GM18858 (cell line): ENCODE measurements at regions not wholly inside any gene's neighbourhood (a gene's known extent, or its start where the extent isn't known, plus 50 kb on each side); places are given as distances from the start of the nearest gene placed in this dataset.

Experiments used
- ATAC-seq: cut with Tn5 transposase; IDR thresholded peaks from one replicate; pipeline ENCODE4 v1.9.1; 2021; ENCODE audit not compliant: unreplicated experiment

DNA sequence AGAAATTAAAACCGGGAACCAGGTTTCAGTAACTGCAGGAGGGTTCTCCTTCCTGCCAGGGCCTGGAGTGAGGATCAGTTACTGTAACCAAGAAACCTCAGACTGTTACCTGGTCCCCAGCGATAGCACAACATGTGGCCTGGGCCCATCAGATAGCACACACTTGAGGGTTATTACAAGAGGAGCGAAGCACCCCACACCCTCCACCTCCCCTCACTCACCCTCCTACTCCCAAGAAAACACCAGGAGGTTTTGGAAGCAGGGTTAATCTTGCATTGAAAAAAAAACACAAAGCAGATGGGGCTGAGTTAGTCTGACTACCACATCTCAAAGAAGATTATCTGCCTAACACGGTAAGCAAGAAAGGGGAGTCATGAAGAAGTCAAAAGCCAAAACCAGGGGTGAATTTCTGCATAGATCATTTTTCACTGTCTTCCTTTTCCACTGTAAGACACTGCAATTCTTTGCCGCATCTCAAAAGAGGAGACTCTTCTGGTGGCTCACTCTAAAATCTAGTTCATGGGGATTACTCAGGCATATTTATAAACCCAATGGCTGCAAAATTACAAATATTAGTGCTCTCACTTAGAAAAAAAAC, 75.9 kb upstream of the DOCK9 start:
- ATAC-seq: no peak

DNA sequence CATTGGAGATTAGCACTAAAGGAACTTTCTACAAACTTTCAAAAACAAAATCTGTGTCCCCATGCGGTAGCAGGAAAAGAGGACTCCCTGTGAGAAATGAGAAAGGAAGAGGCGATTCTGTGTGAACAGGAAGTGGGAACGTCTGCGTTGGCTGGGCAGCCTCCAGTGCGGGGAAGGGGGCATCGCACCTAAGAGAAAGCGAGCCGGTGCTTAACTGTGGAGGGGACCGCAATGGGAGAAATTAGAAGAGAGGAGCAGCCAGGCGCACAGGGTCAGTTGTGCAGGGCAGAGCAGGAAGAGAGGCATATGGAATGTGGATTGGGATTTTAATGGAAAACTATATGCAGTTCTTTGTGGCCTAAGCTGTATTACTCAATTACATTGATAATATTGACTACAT, 77.4 kb upstream of the DOCK9 start:
- no peak for ATAC-seq

DNA sequence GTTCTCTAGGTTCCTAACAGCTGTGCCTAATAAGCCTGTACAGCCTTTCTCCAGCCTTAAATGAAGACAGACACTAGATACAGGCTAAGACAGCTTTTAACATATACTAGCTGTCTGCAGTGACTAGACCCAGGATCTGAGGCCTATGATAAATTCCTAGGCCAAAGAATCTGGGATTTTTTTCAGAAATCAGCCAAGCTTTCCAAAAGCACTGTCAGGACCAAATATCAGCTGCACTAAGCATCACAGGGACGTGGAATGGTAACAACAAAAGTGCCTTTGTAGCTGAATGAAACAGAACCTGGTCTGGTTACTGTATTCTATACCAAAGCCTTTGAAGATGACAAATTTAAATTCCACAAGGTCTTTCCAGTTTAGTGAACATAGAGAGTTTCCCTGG, 77.9 kb upstream of the DOCK9 start:
- ATAC-seq: no peak

DNA sequence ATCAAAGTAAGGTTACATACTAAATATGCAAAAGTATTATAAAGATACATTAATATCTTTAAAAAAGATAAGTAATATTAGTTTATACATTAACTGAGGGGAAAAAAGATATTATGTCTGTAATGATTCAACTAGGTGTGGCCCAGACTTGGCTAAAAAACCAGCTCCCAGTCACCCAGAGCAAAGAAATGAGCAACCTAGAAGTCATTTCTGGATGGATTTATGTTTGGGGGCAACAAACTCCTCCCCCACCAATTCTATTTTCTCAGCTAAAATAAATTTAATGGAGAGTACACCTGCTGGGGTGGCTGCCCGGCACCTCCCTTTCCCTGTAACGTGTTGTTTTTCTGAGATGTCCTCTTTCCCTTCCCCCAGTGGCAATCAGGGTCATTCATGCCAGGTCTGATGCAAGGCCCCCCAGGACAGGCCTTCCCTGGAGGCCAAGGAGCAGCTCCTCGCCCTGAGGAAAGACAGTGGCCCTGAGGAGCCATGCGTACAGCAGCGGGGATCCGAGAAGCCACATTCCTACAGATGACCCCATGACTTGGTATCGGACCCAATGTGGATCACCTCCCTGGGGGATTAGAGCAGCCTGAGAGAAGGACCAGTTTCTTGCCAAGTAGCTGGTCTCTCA, 78.6 kb upstream of the DOCK9 start:
- no peak for ATAC-seq

DNA sequence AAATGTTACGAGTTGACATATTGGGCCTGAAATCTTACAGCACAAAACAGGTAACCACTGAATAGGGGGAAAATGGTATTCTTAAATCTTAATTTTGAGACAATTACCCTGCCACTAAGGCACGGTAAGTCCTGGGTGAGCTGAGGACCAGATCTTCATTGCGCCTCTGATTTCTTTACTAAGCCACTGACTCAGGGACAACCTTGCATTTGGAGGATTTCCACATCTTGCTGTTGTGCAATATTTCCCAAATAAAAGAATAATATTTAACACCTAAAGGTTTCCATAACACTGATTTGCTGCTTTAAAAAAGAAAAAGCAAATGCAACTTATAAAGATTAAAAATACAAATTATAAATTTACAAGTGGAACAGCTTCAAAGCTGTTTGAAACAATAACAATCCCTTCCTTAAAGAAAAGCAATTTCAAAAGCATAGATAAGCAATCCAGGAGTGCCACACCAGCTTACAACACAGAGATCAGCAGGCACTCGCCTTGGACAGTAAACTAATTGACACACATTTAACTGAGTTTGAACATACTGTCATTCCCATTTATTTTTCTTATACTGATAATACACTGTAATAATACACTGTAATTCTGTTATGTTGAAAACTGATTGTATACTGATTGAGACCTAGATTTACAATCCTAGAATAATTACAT, 79.6 kb upstream of the DOCK9 start:
- no peak for ATAC-seq

DNA sequence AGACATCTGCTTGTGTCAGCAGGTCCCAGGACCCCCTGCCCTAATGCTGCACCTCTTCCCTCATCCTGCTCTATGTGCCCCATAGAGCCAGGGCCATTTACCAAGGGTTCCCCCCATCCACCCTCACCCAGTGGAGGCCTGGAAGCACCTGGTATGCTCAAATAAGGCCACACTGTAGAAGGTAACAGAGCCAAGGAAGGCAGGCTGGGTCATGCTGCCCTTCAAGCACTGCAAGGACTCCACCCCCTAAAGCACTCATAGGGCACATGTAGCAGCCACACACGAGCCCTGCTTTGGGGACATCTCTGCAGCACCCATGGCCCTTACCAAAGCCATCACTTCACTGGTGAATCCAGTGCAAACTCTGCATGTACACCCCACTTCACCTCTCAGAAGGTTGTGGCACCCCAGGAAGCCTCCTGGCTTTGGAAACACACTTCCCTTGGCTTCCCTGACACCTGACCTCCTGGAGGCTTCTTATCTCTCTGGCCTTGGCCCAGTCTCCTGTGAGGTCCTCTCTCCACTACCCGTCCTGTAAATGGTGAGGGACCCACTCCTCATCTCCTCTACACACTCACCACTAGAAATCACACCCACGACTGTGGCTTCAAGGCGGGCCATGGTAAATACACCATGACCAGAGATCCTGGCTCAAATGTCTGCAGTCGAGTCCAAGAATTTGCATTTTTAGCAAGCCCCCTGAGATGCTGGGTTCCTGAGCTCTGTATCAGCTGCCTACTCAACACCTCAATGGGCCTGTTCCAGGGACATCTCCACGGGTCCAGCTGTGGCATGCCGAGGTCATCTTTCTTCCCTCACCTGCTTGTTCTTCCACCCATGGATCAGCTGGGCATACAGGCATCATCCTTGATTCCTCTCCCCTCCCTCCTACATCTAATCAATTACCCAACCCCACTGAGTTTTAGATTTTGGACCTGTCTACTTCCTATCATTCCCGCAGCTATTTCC, 80.9 kb upstream of the DOCK9 start:
- no peak for ATAC-seq

DNA sequence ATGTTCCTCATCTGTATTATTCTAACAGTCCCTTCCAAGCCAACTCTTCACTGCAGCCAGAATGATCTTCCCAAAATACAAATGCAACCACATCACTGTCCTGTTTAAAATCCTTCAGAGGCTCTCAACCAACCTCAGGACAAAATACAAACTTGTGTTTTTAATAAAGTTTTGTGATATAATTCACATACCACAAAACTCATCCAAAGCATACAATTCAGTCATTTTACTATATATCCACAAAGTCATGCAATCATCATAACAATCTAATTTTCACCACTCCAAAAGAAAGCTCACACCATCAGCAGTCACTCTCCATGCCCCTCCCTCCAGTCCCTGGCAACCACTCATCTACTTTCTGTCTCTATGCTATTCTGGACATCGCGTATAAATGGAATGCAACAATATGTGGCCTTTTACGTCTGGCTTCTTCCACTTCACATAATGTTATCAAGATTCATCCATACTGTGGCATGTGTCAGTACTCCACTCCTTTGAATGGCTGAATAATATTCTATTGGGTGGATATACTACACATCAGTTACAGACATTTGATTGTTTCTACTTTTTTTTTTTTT, 81.7 kb upstream of the DOCK9 start:
- ATAC-seq: no peak

DNA sequence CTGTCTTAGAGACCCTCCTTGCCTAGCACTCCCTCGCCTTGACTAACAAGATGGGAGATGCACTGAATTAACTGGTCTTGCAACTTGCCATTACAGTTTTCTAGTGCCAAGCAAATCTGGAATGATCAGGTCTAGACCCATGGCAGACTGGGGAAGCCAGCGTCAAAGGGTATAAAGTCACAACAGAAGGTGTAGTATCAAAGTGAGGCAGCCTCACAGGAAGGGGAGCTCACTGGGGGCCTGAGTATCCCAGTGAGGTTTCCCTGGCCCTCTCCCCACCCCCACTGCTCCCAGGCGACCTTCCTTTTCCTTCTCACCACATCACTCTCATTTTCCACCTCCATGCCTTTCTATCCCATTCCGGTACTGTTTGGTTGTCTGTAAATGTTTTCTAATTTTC, 83.5 kb upstream of the DOCK9 start:
- ATAC-seq: no peak

DNA sequence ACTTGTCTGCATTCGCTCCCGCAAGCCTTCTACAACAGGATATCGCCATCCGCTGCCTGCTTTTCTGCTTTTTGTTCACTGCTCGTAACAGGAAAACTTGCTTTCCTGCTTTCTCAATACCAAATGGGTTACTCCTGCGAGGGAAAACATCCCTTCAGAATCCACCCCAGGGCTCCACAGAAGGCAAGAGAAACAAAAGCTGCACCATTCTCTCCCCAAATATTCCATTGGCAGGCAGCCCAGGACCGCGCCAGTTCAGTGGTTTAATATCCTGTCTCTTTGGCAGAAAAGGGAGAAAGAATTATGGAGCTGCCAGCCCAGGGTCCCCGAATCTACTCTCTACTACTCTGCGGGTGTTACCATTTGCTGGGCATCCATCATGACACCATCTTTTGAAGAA, 84.7 kb upstream of the DOCK9 start:
- no peak for ATAC-seq

DNA sequence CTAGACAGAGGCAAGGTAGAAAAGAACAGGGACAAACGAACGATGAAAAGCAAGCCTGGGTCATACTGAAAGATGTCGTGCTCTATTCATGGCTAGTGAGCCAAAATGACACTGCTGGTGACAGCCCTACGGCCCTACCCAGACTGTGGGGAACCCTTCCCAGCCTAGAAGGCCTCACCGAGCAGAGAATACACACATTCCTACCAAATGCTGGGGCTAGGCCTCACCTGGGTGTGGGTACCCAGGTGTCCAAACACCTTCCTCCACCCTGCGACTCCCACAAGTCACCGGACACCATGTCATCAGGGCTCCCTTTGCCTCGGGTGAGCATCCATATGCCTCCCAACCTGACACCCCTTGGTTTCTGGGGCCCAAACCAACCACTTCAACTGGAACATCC, 85.3 kb upstream of the DOCK9 start:
- ATAC-seq: no peak

DNA sequence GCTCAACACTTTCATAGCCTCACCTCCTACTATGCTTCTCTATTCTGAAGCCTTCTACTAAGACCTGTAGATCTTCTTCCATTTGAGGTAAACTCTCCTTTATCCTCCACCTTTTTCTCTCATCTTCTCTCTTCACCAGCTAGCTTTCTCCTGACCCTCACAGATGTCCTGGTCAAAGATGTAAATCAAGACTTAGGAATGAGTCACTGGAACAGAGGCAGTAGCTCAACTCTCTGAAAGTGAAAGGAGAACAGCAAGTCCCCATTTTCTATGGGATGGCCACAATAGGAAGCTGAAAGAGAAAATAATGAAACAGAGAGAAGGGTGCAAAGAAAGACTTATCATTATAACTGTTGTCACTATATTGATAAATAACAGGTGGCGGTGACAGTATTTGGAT, 86.1 kb upstream of the DOCK9 start:
- ATAC-seq: no peak

DNA sequence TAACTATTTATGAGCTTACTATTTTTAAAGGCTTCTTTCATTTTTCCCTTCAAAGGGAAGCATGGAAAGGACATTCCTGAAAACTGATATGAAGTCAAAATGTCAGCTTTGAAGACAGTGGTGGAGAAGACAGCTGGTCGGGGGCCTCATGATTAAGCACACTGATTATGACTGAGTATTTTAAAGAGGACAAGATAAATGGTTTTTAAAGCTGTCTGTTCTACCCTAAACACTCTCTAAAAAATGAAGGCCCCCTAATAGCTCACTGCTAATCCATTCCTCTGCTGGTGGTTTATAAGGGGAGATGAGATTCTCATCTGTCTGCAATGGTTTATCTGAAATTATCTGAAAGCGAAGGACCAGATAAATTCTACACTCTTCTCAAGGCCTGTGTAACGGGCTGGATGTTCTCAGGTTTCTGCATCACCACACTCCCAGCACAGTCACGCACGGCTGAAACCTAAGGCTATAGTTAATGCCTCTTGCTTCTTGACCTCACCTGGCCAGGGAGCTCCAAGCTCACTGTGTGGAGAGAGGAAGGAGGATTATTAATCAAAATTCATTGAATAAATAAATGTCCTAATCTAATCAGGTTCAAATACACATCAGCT, 86.9 kb upstream of the DOCK9 start:
- no peak for ATAC-seq

DNA sequence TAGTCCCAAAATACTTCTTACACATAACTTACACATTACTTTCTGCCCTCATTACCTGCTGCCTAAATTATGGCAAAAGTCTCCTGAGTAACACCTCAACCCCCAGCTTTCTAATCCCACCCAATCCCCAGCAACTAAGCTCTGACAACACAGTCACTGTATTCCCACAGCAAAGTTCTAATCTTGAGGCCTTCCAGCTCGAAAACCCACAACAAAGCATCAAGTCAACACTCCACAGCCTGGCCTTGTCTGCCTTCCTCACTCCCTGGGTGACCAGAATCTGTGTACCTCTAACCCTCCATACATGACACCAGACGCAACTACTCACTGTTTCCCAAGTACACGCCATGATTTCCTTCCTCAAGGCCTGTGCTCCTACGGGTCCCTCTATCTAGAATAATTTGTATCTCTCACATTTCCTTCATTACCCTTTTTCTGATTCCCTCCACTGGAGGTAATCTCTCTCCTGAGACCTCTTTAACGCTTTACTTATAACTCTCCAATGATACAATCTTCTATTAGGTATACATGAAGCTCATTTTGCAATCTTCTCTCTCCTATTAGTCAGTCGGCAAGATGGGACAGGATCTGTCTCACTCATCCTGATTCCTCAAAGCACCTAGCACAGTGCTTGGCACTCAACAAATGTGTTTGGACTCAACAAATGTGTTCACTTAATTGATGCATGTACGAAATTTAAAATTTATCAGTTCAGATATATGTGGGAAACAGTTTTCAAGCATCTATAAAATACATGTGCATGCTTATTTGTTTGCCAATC, 87.6 kb upstream of the DOCK9 start:
- no peak for ATAC-seq

DNA sequence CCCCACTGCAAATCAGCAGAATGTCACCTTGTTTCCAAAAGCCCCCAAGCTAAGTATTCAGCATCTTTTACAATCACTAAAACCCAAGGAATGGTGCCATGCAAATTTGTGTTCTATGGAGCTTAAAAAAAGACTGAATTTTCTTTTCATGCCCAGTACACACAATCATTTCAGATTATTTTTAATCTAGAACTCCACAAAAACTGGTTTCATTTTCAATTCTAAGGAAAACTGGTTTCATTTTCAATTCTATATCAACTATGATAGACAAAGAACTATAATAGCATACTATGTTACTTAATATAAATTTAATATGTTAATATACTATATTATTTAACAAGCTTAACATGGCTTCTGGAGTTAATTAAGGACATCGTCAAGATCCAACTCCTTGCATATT, 88.4 kb upstream of the DOCK9 start:
- no peak for ATAC-seq

DNA sequence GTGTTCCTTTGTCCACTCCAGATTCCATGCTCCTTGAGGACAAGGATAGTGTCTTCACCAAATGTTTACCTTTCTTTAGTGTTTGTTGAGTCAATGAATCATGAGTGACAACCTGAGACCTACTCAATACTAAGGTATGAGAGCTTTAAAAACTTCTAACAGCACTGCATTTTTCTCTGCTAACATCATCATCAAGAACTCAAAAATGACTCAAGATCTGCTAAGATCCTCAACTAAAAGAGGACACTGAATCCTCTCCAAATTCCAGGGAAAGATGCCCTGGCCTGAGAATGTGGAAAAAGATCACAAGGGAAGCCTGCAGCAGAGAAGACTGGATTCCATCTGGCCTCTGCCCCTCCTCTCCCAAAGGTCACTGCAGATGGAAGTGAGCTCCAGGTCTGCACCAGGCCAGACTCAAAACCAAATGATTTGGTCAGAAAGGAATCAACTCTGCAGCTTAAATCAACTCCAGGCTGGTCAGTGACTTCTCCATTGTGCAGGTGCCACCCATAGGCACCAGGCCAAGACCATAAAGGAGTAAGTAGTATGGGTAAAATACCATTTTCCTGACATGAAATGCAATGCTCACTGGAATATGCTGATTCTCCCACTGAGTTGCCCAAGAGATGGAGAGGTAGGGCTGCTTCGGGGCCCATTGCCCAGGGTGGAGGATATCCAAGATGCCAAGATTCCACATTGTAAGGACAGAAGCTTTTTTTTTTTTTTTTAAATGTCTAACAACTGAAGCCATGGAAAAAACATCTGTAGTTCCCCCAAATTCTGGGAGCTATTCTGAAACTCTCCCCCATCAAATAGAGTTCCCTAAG, 89.5 kb upstream of the DOCK9 start:
- ATAC-seq: no peak

DNA sequence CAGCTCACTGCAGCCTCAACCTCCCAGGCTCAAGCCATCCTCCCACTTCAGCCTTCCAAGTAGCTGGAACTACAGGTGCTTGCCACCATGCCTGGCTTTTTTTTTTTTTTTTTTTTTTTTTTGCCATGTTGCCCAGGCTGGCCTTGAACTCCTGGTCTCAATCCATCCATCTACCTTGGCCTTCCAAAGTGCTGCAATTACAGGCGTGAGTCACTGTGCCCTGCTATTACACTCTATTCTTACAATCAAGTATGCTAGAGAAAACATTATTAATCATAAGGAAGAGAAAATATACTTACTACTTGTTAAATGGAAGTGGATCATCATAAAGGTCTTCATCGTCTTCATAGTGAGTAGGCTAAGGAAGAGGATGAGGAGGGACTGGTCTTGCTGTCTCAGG, 93.3 kb upstream of the DOCK9 start:
- no peak for ATAC-seq

DNA sequence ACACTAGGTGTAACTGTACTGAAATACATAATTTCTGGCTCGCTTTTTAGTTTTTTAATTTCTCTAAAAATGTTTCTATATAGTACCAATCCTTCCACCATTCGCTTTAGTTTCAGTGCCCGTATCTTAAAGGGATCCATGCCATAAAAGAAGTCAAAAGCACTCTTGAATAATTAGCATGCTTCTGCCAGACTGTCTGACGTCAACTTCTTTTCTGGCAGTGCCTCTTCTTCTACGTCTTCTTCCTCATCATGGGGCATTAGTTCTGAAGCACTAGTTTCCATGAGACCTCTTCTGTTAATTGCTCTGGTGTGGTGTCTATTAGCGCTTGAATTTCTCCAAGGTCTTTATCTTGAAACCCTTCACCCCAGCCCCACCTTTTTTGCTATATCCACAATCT, 93.8 kb upstream of the DOCK9 start:
- no peak for ATAC-seq

DNA sequence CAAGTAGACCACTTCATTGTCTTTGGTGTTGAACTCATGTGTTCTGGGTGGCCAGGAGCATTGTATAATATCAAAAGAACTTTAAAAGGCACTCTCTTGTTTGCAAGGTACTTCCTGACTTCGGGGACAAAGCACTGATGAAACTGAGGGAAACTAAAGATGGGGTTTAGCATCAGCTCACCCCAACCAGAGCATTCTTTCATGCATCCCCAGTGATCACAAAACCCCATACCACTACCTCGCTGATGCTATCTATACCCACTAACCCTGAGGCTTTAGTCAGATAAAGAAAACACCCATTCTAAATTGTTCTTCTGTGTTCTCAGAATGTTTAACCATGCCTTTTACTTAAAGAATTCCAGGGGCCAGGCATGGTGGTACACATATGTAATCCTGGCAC, 94.5 kb upstream of the DOCK9 start:
- no peak for ATAC-seq

DNA sequence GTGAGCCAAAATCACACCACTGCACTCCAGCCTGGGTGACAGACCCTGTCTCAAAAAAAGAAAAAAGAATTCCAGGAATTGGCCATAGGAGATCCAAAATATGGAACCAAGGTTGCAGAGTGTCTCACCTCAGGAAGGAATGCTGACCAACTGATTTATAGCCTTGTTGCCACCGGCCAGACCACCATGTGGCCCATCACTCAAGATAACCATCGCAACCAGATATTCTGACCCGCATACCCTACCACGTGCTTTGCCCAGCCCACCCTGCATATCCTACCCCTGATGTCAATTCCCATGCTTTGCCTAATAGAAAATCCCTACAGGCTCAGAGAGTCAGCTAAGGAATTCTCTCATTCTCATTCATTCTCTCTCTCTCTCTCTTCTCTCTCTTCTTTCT, 95.1 kb upstream of the DOCK9 start:
- ATAC-seq: no peak
